ENCODE measurements at regions not wholly inside any gene's neighbourhood (a gene's known extent, or its start where the extent isn't known, plus 50 kb on each side); places are given as distances from the start of the nearest gene placed in this dataset.

GRCh38 chr3:24060055-24060454, 115.0 kb downstream of the NR1D2 start:
- TF ChIP-seq EZH2 (IDR thresholded peaks at IDR 0.05; ENCODE audit: insufficient read depth, poor library complexity, severe bottlenecking) = no peak
- TF ChIP-seq EZH2phosphoT487 (IDR thresholded peaks at IDR 0.05; ENCODE audit: insufficient read depth, low read depth) = no peak

Measured in GM23248 (cell line).